Activated effector memory CD4-positive, alpha-beta T cell treated with anti-CD3 and anti-CD28 coated beads, Interleukin-2, amount 50 U/mL, for 16 hours (primary cell): ENCODE measurements at regions not wholly inside any gene's neighbourhood (a gene's known extent, or its start where the extent isn't known, plus 50 kb on each side); places are given as distances from the start of the nearest gene placed in this dataset.

ENCODE experiments used
- DNase-seq: peaks from one replicate; pipeline ENCODE4 v3.0.0-alpha.2; 2020

DNA sequence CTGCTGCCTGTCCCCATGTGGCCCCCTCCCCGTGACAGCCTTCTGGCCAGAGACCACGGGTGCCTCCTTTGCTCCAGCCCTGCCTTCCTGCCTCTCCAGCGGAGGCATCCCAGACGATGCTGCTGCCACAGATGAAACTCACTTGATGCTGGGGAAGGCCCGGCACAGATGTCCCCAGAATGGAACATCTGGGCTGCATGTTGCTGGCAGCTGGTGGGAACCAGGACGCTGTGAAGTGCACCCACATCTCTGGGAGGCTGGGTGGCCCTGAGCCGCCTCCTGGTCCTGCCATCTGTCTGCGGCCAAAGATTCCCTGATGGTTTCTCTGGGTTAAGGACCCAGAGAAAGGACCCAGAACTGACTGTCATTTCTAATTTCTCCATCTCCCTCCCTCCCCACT lies 51.9 kb upstream of the PTPRS start:
- no peak for DNase-seq

DNA sequence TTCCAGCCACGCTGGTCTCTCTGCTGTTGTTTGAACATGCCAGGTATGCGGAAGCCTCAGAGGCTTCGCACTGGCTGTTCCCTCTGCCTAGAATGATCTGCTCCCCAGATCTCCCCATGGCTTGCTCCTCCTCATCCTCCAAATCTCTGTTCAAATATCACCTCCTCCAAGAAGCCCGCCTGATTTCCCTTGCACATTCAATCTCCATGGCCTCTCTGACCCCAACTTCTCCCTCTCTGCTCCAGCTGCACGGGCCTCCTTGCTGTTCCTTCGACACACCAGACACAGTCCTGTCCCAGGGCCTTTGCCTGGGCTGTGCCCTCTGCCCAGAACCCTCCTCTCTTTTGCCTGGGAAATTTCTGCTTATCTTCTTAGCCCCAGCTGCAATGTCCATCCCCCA lies 52.5 kb upstream of the PTPRS start:
- DNase-seq = no peak

DNA sequence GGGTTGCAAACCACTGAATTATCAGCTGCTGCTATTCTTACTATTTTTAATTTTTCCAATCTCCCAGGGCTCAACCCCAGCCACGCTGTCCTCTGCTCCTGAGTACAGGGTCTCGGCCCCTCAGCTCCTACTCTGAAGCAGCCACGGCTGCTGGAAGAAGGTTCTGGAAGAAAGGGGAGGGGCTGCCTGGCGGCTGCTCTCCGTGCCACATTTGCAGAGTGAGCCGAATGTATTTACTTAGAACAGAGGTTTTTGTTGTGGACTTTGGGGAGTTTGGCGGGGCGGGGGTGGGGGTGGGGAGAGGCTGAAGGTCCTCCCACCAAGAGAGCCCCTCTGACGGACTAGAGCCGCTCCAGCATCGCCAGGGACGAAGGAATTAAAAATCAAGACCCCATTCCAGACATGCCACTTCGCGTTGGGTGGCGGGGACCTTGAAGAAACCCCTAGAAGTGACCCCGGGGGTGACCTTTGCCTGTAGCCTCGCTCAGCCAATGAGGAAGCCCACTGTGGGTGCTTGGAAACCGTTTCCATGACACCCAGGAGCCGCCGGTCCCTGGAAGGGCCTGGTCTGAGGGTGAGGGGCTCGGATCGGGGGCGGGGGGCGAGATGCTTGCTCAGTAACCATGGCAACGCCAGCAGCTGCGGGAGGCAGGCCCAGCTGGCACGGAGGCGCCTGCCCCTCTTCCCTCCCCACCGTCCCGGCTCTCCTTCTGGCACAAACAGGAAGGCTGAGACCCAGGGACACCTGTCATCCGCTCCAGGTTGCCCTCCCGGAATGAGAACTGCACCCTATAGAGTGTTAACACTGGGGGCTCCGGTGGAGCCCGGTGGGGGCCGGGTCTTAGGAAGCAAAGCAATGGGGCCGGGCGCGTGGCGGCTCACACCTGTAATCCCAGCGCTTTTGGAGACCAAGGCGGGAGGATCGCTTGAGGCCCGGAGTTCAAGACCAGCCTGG lies 54.2 kb upstream of the PTPRS start:
- no peak for DNase-seq

DNA sequence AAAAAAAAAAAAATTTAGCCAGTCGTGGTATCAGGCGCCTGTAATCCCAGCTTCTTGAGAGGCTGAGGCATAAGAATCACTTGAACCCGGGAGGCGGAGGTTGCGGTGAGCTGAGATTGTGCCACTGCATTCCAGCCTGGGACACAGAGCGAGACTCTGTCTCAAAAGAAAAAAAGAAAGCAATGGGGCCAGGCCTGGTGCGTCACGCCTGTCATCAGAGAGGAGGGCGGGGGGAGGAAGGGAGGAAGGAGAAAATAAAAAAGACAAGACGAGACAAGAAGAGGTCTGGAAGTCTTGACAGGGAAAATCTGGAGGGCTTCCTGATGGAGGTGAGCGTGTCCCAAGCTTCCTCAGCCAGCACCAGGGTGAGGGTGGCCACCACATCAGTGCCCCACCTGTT lies 54.9 kb upstream of the PTPRS start:
- DNase-seq = no peak

DNA sequence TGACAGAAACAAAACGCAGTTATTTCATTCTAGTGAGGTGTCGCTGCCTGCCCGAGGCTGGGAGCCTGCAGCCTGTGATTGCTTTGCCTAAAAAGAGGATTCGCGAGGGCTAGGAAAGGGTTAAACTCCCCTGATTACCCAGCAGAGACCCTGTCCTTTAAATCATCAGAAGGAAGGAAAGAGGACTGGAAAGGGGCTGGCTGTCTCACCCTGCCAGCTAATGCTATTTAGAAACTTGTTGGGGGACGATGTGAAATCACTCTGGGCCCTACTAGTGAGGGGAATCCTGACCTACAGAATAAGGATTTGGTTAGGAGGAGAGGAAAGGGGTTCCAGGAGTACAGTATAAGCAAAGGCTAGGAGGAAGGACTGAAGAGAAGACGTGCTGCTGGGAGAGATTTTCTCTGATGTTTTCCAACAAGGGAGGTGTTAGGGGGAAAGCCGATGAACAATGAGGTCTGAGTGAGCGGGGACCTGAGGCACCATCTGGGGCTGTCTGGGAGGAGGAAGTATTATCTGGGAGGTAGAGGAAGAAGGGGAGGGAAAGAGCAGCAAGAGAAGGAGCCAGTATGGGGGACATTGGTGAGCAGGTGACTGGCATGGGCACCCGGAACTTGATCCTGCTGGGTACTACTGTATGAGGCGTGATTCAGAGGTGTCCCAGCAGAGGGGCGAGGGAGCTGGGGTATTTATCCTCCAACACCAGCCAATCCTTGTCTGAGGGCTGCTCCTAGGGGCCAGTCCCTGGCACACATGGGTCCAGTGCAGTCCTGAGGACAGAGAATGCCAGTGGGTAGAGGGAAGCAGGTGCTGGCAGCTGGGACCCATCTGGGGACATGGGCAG lies 55.7 kb upstream of the PTPRS start:
- DNase-seq = no peak

DNA sequence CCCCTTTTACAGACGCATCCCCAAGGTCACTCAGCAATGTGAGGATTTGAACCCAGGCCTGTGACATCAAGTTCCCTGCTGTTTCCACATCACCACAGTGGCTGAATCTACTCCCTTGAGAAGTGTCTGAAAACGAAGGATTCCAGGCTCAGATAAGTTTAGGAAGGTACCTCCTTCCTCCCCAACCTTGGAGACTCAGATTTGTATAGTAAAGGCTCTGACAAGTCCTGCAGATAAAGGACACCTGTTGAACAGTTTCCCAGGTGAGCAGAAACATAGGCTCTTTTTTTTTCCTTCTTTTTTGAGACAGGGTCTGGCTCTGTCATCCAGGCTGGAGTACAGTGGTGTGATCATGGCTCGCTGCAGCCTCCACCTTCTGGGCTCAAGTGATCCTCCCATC lies 56.4 kb upstream of the PTPRS start:
- DNase-seq = no peak

DNA sequence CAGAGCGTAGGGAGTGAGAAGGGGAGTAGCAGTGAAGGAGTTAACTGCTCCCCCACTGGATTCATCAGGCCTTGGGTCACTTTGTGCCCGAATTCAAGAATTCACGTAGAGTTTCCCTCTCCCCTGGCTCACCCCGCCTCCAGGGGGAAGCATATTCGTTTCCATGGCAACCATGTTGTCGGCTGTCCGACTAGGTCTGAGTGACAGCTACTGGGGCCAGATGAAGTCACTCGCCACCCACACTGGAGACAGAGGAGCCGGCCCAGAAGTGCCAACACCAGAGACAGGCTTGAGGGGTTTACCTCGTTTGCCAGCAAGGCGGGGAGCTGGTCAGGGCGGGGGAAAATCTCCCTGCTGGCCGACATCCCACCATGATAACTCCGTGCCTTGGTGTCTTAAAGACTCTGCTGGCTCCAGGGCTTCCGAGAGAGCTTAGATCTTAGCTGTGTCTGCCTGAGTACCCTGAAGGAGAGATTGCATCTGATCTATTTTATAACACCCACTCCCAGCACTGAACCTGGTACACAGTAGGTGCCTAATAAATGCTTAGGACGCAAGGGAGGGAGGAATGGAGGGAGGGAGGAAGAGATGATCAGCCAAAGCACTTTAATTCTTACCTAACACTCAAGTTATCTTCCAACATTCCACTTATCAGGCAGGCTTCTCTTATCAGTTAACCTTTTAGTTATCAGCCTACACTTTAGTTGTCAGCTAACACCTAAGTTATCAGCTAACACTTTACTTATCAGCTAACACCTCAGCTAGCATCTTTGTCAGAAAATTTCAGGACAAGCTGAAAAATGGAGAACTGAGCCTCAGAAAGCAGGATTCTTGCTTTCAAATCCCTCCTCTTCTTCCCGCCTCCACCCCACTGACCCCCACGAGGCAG lies 57.2 kb upstream of the ZNRF4 start:
- DNase-seq = no peak

DNA sequence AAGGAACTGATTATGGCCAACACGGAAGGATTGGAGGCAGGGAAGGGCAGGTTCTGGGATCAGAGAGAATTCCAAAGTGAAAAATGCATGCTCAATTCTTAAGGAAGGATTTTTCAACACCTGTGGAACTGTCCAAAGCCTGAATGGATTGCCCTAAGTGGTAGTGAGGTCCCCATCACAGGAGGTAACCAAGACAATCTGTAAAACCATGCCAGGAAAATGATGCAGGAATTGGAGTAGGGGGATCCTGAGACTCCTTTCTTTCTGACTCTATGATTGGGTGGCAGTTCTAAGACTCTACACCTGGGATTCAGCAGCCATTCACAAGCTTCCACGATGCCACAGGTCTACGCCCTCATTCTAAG lies 56.5 kb upstream of the ZNRF4 start:
- DNase-seq = no peak

DNA sequence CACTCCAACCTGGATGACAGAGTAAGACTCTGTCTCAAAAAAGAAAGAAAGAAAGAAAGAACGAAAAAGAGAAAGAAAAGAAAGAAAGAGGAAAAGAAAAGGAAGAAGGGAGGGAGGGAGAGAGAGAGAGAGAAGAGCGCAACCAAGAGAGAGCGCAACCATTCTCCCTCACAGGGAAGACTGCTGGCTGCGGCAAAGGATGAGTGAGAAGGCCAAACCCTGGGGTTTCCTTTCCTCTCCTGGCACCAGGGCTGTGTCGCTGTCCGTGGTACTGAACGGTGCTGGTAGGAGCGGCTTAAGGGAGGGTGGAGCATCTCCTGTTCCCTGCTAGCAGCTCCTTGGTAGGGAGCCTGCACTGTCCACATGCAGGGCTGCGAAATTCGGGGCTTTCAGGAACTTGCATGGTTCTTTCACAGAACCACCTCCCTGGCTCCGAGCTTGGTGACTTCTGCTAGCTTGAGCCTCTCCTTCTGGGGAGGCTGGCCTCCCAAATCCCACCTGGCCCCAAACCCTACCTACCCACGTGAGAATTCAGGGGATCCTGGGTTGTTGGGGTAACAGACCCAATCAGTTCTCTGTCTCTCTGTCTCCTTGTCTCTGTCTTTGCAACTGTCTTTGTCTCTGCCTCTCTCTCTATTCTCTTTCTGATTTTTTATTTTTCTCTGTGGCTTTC lies 51.1 kb upstream of the ZNRF4 start:
- DNase-seq = peak; percentile 80
